Prostate gland (tissue), 2 donors: ENCODE measurements at regions not wholly inside any gene's neighbourhood (a gene's known extent, or its start where the extent isn't known, plus 50 kb on each side); places are given as distances from the start of the nearest gene placed in this dataset.
"Not testable (repeated sequence)": the region's sequence is repeated elsewhere in the genome, so short reads cannot be mapped to it uniquely, and the experiment has no call there.

Experiments
- CTCF ChIP-seq, 4 experiments: fragments of 200-600 bp in 2 of 4; fragments of 450-650 bp in 2 of 4; sonication (generic) in 2 of 4; IDR thresholded peaks; 1 replicate in 3 of 4; 2 replicates in 1 of 4; pipeline ENCODE4 v1.5.1; 2016 to 2019; ENCODE audit warnings: antibody characterized with exemption in 4 of 4, mild to moderate bottlenecking in 2 of 4, moderate library complexity in 2 of 4
- POLR2A ChIP-seq: fragments of 450-650 bp; IDR thresholded peaks from one replicate; pipeline ENCODE4 v1.6.1; 2016; ENCODE audit warnings: antibody characterized with exemption, mild to moderate bottlenecking
- POLR2AphosphoS5 ChIP-seq: sonication (generic); formaldehyde crosslinking; IDR thresholded peaks from one replicate; pipeline ENCODE4 v1.6.1; 2017; ENCODE audit warnings: antibody characterized with exemption

GRCh38 chr10:26922824-26923223 lies 62.1 kb upstream of the ABI1 start:
- TF ChIP-seq POLR2A; CTCF (IDR thresholded peaks at IDR 0.05); POLR2AphosphoS5: not testable (repeated sequence)
